22Rv1 (cell line): ENCODE measurements at regions not wholly inside any gene's neighbourhood (a gene's known extent, or its start where the extent isn't known, plus 50 kb on each side); places are given as distances from the start of the nearest gene placed in this dataset.

Source experiments
- CTCF ChIP-seq: fragments of 450-650 bp; IDR thresholded peaks from 2 replicates; pipeline ENCODE4 v1.5.1; 2017; ENCODE audit warnings: mild to moderate bottlenecking
- ZFX ChIP-seq: fragments of 450-650 bp; IDR thresholded peaks from 2 replicates; pipeline ENCODE4 v1.6.1; 2017; ENCODE audit warnings: antibody characterized with exemption, borderline replicate concordance

- TF ChIP-seq CTCF, result no peak
- TF ChIP-seq ZFX, result no peak
Observed at GRCh38 chr12:53869500-53869899, 69.1 kb upstream of the HOXC13 start.
